Pulmonary artery endothelial cell (primary cell): ENCODE measurements at regions not wholly inside any gene's neighbourhood (a gene's known extent, or its start where the extent isn't known, plus 50 kb on each side); places are given as distances from the start of the nearest gene placed in this dataset.
"Not testable (repeated sequence)": the region's sequence is repeated elsewhere in the genome, so short reads cannot be mapped to it uniquely, and the experiment has no call there.

ENCODE experiments used
- DNase-seq: peaks from one replicate; pipeline ENCODE4 v3.0.0-alpha.2; 2011; ENCODE audit warnings: low read depth, low spot score

DNA sequence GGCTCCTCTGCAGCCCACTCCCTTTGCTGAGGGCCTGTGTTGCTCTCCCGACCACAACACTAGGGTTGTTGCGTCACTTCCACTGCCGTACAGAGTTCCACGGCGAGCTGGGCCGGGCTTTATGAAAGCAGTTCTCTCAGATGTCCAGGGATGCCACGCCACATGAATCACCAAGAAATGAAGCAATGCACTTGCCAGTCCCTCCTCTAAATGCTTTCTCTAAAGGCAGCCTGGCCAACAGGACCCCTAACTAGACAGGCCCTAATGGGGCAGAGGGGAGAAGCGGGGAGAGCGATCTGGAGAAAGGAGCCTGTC lies 188.7 kb downstream of the CTTN start:
- no peak for DNase-seq

- DNase-seq, result no peak
These were observed 192.1 kb downstream of the CTTN start for GRCh38 chr11:70590356-70590991.

DNA sequence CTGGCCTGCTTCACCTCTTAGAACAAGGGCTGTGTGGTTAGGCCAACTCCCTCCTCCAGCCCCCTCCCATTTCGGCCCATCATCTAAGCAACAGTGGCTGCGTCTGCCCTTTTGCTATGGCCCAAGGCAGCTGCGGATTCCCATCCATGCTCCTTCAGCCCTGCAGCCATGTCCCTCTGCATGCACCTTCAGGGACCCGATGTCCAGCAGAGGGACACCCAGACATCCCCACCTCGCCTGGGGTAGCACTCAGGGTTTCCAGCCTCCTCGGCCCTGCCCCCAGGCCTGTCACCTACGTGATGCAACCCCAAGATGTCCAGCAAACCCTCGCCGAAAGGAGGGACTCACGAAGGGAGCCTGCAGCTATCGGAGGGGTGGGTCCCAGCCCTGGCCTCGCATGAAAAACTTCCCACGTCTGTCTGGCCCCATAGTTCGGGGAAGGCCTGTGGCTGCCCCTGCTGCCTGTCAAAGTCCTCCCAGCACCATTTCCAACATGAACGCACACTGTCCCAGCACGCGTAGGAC lies 194.4 kb downstream of the CTTN start:
- no peak for DNase-seq

DNA sequence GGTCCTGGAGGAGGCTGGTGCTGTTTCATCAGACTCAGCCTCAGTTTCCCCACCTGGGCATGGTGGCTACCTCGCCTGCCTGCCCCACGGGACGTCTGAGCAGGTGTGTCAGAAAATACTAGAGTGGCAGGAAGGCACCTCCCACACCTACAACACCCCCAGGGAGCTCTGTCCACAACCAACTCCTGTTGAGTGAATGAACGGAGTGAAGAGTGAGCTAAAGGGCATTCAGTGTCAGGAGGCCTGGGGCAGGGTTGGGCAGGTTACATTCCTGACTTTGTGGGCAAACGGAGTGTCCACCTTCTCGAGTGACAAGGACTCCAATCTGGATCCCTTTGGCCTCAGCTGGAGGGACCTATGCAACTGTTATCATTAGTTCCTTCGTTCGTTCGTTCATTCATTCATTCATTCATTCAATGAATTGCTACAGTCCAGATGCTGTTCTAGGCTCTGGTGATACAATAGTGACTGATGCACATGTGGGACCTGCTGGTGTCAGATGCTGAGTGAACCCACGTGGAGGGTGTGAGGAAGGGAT lies 195.2 kb downstream of the CTTN start:
- no peak for DNase-seq

GRCh38 chr11:70594031-70594430 lies 195.7 kb downstream of the CTTN start:
- DNase-seq, result no peak

- no peak for DNase-seq
These were observed 196.3 kb downstream of the CTTN start for GRCh38 chr11:70594606-70595005.

DNA sequence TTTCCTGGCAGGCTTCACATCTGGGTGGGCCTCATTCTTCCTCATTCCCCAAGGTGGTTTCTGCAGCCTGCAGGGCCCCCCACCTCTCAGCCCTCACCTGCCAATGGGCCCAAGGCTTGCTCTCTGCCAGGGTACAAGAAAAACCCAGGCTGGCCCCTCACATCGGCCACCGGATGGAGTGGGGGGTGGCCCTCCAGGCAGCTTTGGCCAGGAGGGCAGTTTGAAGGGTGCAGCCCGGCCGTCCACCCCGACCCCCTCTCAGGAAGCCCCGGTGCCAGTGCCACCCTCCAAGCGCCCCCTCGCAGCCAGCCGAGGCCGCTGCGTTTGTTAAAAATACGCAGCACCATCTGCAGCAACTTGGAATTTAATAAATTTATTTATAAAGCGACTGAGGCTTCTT lies 196.7 kb downstream of the CTTN start:
- no peak for DNase-seq

GRCh38 chr11:70595452-70595851 lies 197.1 kb downstream of the CTTN start:
- DNase-seq, result no peak

DNA sequence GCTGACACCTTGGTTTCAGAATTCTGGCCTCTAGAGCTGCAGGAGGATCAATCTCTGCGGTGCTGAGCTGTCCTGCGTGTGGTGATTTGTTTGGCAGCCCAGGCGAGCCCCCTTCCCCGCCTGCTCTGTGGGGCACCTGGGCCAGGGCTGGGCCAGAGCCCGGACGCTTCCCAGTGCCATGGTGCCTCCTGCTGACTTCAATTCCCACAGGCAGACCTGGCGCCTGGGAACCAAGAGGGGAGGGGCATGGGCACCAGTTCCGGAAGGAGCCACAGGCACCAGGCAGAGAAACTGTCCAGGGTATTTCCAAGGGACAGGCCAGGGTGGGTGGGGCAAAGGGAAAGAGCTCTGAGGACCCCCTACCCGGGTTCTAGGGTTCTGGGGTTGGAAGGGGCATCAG lies 197.8 kb downstream of the CTTN start:
- no peak for DNase-seq

DNA sequence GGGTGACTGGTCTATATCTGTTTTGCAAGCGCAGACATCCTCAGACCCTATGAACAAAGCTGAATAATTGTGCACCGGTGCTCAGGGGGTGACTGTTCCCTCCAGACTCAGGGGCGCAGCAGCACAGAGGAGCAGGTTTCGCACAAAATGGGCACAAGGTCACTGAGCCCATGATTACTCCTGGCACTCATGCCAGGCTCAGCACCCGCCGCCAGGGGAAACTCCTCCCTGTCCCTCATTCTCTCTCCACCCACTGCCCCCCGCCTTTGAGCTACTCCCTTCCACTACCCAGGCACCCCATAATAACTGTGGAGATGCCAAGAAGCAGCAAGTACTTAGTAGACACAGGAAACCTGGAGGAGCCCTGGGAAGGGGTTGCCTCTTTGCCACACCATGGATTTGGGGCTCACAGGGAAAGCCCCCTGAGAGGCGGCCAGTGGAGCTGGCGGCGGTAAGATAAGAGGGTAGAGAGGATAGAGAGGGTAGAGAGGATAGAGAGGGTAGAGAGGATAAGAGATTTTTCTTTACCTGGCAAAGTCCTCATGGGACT lies 198.8 kb downstream of the CTTN start:
- no peak for DNase-seq

DNA sequence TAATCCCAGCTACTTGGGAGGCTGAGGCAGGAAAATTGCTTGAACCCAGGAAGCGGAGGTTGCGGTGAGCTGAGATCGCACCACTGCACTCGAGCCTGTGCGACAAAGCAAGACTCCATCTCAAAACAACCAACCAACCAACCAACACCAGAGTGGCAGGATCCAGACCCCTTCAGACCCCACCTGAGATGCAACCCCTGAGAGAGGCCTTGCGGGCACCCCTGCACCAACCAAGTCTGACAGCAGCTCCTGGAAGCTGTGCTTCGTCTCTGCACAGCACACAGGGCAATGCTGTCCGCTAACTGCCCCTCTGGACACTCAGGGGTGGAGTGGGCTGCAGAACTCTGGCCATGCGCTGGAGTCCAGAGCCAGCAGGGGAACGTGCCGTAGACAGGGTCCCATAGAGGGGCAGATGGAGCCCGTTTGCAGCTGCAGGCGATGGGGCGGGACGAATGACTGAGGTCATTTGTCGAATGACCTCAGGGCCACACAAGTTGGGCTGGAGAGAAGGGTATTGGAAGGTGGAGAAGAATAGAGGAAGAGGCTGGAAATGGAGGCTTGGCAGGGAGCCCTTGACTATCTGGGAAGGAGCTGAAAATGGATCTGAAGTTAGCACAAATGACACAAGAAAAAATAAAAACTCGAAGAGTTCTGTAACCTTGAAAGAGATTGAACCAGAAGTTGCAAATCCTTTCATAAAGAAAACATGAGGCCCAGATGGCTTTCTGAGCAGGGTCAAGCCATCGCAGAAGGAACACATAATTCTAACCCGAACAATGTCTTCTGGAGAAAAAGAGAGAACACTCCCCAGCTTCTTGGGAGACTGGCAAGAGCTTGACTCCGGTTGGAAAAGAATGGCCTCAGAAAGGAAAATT lies 199.7 kb downstream of the CTTN start:
- DNase-seq, result no peak

DNA sequence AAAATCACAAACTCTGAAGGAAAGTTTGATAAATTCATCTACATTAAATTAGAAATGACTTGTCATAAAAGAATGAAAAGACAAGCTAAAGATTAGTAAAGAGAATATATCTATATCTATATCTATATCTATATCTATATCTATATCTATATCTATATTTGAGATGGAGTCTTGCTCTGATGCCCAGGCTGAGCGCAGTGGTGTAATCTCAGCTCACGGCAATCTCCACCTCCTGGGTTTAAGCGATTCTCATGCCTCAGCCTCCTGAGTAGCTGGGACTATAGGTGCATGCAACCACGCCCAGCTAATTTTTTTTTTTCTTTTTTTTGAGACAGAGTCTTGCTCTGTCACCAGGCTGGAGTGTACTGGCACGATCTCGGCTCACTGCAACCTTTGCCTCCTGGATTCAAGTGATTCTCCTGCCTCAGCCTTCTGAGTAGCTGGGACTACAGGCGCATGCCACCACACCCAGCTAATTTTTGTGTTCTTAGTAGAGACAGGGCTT lies 202.6 kb downstream of the CTTN start:
- DNase-seq, result not testable (repeated sequence)

- DNase-seq, result no peak
These were observed 203.7 kb downstream of the CTTN start for GRCh38 chr11:70601861-70602538.

- no peak for DNase-seq
These were observed 204.9 kb downstream of the CTTN start for GRCh38 chr11:70603114-70603755.

- DNase-seq, result no peak
These were observed 205.5 kb downstream of the CTTN start for GRCh38 chr11:70603756-70604211.

DNA sequence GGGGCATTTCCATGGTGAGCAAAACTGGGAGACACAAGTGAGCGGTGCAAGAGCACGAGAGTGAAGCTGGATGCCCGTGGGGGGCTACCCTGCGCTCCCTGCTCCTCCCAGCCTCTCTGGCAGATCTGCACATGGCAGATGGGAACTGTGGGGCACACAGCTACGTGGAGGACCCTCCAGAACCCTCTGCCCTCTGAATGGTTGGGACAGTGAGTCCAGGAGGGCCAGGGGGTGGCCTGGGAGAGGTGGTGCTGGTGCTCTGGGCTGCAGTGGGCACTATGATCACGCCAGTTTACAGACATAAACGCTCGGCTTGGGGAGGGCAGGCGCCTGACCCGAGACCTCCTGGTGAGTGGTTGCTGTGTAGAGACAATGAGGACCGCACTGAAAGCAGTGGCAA lies 205.9 kb downstream of the CTTN start:
- no peak for DNase-seq

DNA sequence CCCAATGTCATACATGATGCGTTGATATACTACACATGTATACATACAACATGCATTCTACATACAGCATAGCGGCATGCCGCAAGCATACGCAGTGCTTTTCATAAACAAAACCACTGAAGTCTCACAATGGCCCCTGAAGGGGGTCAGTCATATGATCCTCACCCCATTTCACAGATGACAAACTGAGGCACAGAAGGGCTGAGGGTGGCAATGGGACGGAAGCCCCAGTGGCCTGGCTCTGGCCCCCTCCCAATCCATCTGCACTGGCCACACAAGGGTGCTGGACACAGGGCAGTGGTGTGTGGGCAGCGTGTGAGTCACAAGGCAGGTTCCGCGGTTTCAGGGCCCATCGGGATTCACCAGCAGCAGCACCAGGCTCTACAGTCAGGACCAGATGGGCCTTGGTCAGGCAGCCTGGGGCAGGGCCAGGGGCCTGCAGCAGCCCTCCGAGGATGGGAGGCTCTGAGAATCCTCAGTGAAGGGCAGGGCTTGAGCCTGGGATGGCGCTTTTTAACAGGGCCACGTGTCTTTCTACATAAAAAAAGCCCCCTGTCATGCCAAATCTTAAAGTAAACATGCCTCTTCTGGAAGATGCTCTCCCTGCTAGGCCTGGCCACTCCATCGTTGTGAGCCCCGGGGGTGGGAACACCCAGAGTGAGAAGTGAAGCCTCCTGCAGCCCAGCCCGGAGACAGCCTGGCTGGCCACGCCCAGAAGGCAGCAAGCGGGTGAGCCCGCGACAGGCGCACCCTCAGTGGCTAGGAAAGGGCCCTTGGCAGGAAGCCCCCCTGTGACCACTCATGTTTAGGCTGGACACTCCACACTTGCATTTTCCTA lies 206.5 kb downstream of the CTTN start:
- DNase-seq, result no peak

DNA sequence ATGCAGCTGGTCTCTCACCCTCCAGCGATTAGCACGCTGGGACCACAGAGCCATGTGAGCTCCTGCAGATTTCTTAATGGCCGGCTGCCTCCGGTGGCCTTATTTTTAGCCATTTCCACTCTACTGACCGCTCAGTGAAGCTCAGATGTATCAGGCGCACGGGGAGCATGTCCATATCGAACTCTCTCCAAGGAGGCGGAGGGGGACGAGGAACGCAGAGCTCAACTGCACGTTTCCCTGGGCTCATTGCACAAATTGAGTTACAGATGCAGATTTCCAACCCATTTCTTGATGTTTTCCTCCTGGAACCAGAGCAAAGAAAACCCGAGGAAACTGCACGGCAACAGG lies 207.1 kb downstream of the CTTN start:
- DNase-seq, result no peak

- DNase-seq, result no peak
These were observed 207.5 kb downstream of the CTTN start for GRCh38 chr11:70605846-70606245.

GRCh38 chr11:70606248-70606950 lies 208.1 kb downstream of the CTTN start:
- DNase-seq, result no peak
